ENCODE measurements at regions not wholly inside any gene's neighbourhood (a gene's known extent, or its start where the extent isn't known, plus 50 kb on each side); places are given as distances from the start of the nearest gene placed in this dataset.

- TF ChIP-seq CTCF (IDR thresholded peaks at IDR 0.05; ENCODE audit: low read depth, low read length), result no peak
- DNase-seq (ENCODE audit: low read depth in 2 of 2), result peak in 1 of 2 donors; percentile 16
- no peak overlapping the region for H3K4me3 ChIP-seq (replicated peaks in 1 of 2; ENCODE audit: low read depth in 2 of 2, low read length in 2 of 2)
These were observed 298.4 kb upstream of the ANKRD50 start for GRCh38 chr4:125010796-125011503.

- DNase-seq (ENCODE audit: low read depth in 2 of 2), result no peak
- H3K4me3 ChIP-seq (replicated peaks in 1 of 2; ENCODE audit: low read depth in 2 of 2, low read length in 2 of 2), result no peak overlapping the region
- TF ChIP-seq CTCF (IDR thresholded peaks at IDR 0.05; ENCODE audit: low read depth, low read length), result no peak
These were observed 296.1 kb upstream of the ANKRD50 start for GRCh38 chr4:125008676-125009075.

- TF ChIP-seq CTCF (IDR thresholded peaks at IDR 0.05; ENCODE audit: low read depth, low read length), result no peak
- no peak overlapping the region for H3K4me3 ChIP-seq (replicated peaks in 1 of 2; ENCODE audit: low read depth in 2 of 2, low read length in 2 of 2)
- DNase-seq (ENCODE audit: low read depth in 2 of 2), result no peak
These were observed 292.1 kb upstream of the ANKRD50 start for GRCh38 chr4:125004676-125005075.

GRCh38 chr4:125003840-125004239, 291.3 kb upstream of the ANKRD50 start:
- DNase-seq (ENCODE audit: low read depth in 2 of 2), result no peak
- no peak overlapping the region for H3K4me3 ChIP-seq (replicated peaks in 1 of 2; ENCODE audit: low read depth in 2 of 2, low read length in 2 of 2)
- TF ChIP-seq CTCF (IDR thresholded peaks at IDR 0.05; ENCODE audit: low read depth, low read length), result no peak

GRCh38 chr4:124997991-124998390, 285.5 kb upstream of the ANKRD50 start:
- TF ChIP-seq CTCF (IDR thresholded peaks at IDR 0.05; ENCODE audit: low read depth, low read length), result no peak
- no peak overlapping the region for H3K4me3 ChIP-seq (replicated peaks in 1 of 2; ENCODE audit: low read depth in 2 of 2, low read length in 2 of 2)
- no peak for DNase-seq (ENCODE audit: low read depth in 2 of 2)

- no peak for DNase-seq (ENCODE audit: low read depth in 2 of 2)
- no peak overlapping the region for H3K4me3 ChIP-seq (replicated peaks in 1 of 2; ENCODE audit: low read depth in 2 of 2, low read length in 2 of 2)
- no peak for TF ChIP-seq CTCF (IDR thresholded peaks at IDR 0.05; ENCODE audit: low read depth, low read length)
These were observed 284.6 kb upstream of the ANKRD50 start for GRCh38 chr4:124997124-124997523.

GRCh38 chr4:124993838-124994237, 281.3 kb upstream of the ANKRD50 start:
- no peak for TF ChIP-seq CTCF (IDR thresholded peaks at IDR 0.05; ENCODE audit: low read depth, low read length)
- DNase-seq (ENCODE audit: low read depth in 2 of 2), result no peak
- no peak overlapping the region for H3K4me3 ChIP-seq (replicated peaks in 1 of 2; ENCODE audit: low read depth in 2 of 2, low read length in 2 of 2)
